Suprapubic skin (tissue), 3 donors: ENCODE measurements at regions not wholly inside any gene's neighbourhood (a gene's known extent, or its start where the extent isn't known, plus 50 kb on each side); places are given as distances from the start of the nearest gene placed in this dataset.

ENCODE experiments used
- CTCF ChIP-seq, 2 donors: fragments of 200-600 bp in 1 of 2; fragments of 450-650 bp in 1 of 2; sonication (generic) in 1 of 2; IDR thresholded peaks; one replicate each; pipeline ENCODE4 v1.5.1; 2016 to 2019; ENCODE audit warnings: antibody characterized with exemption in 2 of 2, mild to moderate bottlenecking in 1 of 2, moderate library complexity in 1 of 2
- POLR2A ChIP-seq, 2 donors: fragments of 450-650 bp; IDR thresholded peaks; one replicate each; pipeline ENCODE4 v1.6.1; 2017; ENCODE audit warnings: antibody characterized with exemption in 2 of 2, mild to moderate bottlenecking in 2 of 2, moderate library complexity in 2 of 2

- no peak for TF ChIP-seq CTCF (IDR thresholded peaks at IDR 0.05)
- no peak for TF ChIP-seq POLR2A (IDR thresholded peaks at IDR 0.05)
Observed at GRCh38 chr11:37718431-37718999, 1120.5 kb upstream of the RAG2 start.
